HepG2 (cell line): ENCODE measurements at regions not wholly inside any gene's neighbourhood (a gene's known extent, or its start where the extent isn't known, plus 50 kb on each side); places are given as distances from the start of the nearest gene placed in this dataset.

Experiments
- ATAC-seq: fragments of 200-7000 bp; cut with Tn5 transposase; 3 replicates; pipeline ENCODE4 v1.9.1; 2020; ENCODE audit warnings: mild to moderate bottlenecking, moderate library complexity
- BruUV-seq: library from RNA; stranded (reverse); fragments of 400-500 nt; replicated peaks from 2 replicates; lab custom pipeline; 2021; lab: Mats Ljungman, UMichigan
- CTCF ChIA-PET: fragments of 300-600 bp; formaldehyde crosslinking; extraction: SDS; loops from one replicate; lab custom pipeline; 2021; ENCODE audit warnings: low total read pairs, inconsistent platforms, low intra/inter-chr PET ratio; lab: Yijun Ruan, JAX
- POLR2A ChIA-PET: fragments of 350-600 bp; sonication (Branson Sonifier 250); formaldehyde crosslinking; loops from one replicate; lab custom pipeline; 2020; ENCODE audit warnings: antibody characterized with exemption, inconsistent platforms; lab: Yijun Ruan, JAX
- DNase-seq: peaks from one replicate; pipeline ENCODE4 v3.0.0-alpha.2; 2015; ENCODE audit warnings: low spot score
- FAIRE-seq: peaks from 3 replicates; lab custom pipeline; 2011; peaks lifted over from hg19 to GRCh38; lab: Jason Lieb, UNC
- H2AFZ ChIP-seq: one replicate; pipeline ENCODE4 v1.6.1; 2011; ENCODE audit warnings: low read length, inconsistent platforms
- H3K27ac ChIP-seq: fragments of 300-600 bp; 3 replicates; pipeline ENCODE4 v1.8.0; 2011; ENCODE audit warnings: mixed run types, mild to moderate bottlenecking, mixed read lengths, low read length, inconsistent platforms; ENCODE audit not compliant: insufficient read depth; ENCODE audit errors: extremely low read length
- H3K27me3 ChIP-seq, 2 experiments: fragments of 200-600 bp in 1 of 2; 2 replicates in 1 of 2; 3 replicates in 1 of 2; pipeline versions ENCODE4 v1.6.0 to v1.8.0; 2011; ENCODE audit warnings: low read length in 2 of 2, mild to moderate bottlenecking in 2 of 2, moderate library complexity in 2 of 2, inconsistent platforms in 1 of 2; ENCODE audit not compliant: insufficient read depth in 2 of 2, control insufficient read depth in 1 of 2
- H3K36me3 ChIP-seq, 2 experiments: fragments of 200-600 bp in 1 of 2; replicated peaks in 1 of 2; 2 replicates in 1 of 2; 3 replicates in 1 of 2; pipeline versions ENCODE4 v1.5.1 to v1.8.0; 2011; ENCODE audit warnings: low read length in 2 of 2, inconsistent platforms in 1 of 2; ENCODE audit not compliant: insufficient read depth in 2 of 2, control insufficient read depth in 1 of 2
- H3K4me1 ChIP-seq: 2 replicates; pipeline ENCODE4 v1.5.1; 2012; ENCODE audit warnings: low read length, inconsistent platforms; ENCODE audit not compliant: insufficient read depth
- H3K4me2 ChIP-seq: 2 replicates; pipeline ENCODE4 v1.6.0; 2011; ENCODE audit warnings: low read depth, low read length, inconsistent platforms
- H3K4me3 ChIP-seq, 3 experiments: fragments of 200-600 bp in 1 of 3; sonication (generic), shearing (Covaris generic) in 1 of 3; replicated peaks in 1 of 3; 2 replicates each; pipeline ENCODE4 v1.5.1; 2011 to 2016; ENCODE audit warnings: low read length in 3 of 3, inconsistent platforms in 2 of 3, low read depth in 2 of 3, mild to moderate bottlenecking in 2 of 3, control low read depth in 1 of 3, mixed read lengths in 1 of 3; ENCODE audit not compliant: insufficient read depth in 1 of 3
- H3K79me2 ChIP-seq: one replicate; pipeline ENCODE4 v1.6.1; 2011; ENCODE audit warnings: low read length, inconsistent platforms; ENCODE audit not compliant: insufficient read depth
- H3K9ac ChIP-seq: 2 replicates; pipeline ENCODE4 v1.6.0; 2011; ENCODE audit warnings: mild to moderate bottlenecking, low read depth, low read length, inconsistent platforms; ENCODE audit not compliant: insufficient read depth
- H3K9me3 ChIP-seq: 2 replicates; pipeline ENCODE4 v1.5.1; 2012; ENCODE audit warnings: mild to moderate bottlenecking, low read length
- H4K20me1 ChIP-seq: 2 replicates; pipeline ENCODE4 v1.6.0; 2011; ENCODE audit warnings: inconsistent platforms, mild to moderate bottlenecking, low read length, moderate library complexity; ENCODE audit not compliant: insufficient read depth
- ATF7 ChIP-seq, 2 experiments: fragments of 450-650 bp in 1 of 2; sonication (generic) in 1 of 2; formaldehyde crosslinking in 1 of 2; IDR thresholded peaks; 2 replicates each; pipeline versions ENCODE4 v1.4.0 to v1.6.1; 2016 to 2020; ENCODE audit warnings: antibody characterized with exemption in 1 of 2, mild to moderate bottlenecking in 1 of 2, missing genetic modification reagents in 1 of 2
- DNMT3B ChIP-seq: conservative IDR thresholded peaks from 2 replicates; pipeline ENCODE4 v1.6.1; 2016; ENCODE audit warnings: missing biosample characterization, control low read depth
- ELF4 ChIP-seq: sonication (generic); formaldehyde crosslinking; IDR thresholded peaks from 2 replicates; pipeline ENCODE4 v1.5.0; 2020; ENCODE audit warnings: missing genetic modification reagents, mild to moderate bottlenecking, moderate library complexity, borderline replicate concordance
- HOXA9 ChIP-seq: sonication (generic); formaldehyde crosslinking; IDR thresholded peaks from 2 replicates; pipeline ENCODE4 v1.8.1; 2022; ENCODE audit warnings: missing genetic modification reagents, mild to moderate bottlenecking, moderate library complexity, borderline replicate concordance
- HOXD1 ChIP-seq: sonication (generic); formaldehyde crosslinking; IDR thresholded peaks from 2 replicates; pipeline ENCODE4 v1.5.0; 2020; ENCODE audit warnings: missing genetic modification reagents
- JUNB ChIP-seq: sonication (generic); formaldehyde crosslinking; IDR thresholded peaks from 2 replicates; pipeline ENCODE4 v1.8.0; 2022; ENCODE audit warnings: missing genetic modification reagents, mild to moderate bottlenecking, borderline replicate concordance
- KLF16 ChIP-seq, 2 experiments: sonication (generic) in 1 of 2; formaldehyde crosslinking in 1 of 2; IDR thresholded peaks; 2 replicates each; pipeline versions ENCODE4 v1.6.1 to v1.8.0; 2016 to 2023; ENCODE audit warnings: missing genetic modification reagents in 2 of 2, missing compliant biosample characterization in 1 of 2
- MZF1 ChIP-seq: sonication (generic); formaldehyde crosslinking; IDR thresholded peaks from 2 replicates; pipeline ENCODE4 v1.8.1; 2023; ENCODE audit warnings: mild to moderate bottlenecking, missing genetic modification reagents, borderline replicate concordance
- NPAS2 ChIP-seq: sonication (generic); formaldehyde crosslinking; IDR thresholded peaks from 2 replicates; pipeline ENCODE4 v1.8.0; 2022; ENCODE audit warnings: mild to moderate bottlenecking, missing genetic modification reagents, borderline replicate concordance
- POLR2AphosphoS5 ChIP-seq: IDR thresholded peaks from 2 replicates; pipeline ENCODE4 v1.6.1; 2012; ENCODE audit warnings: low read depth, low read length
- REPIN1 ChIP-seq: sonication (generic); formaldehyde crosslinking; IDR thresholded peaks from 2 replicates; pipeline ENCODE4 v1.8.0; 2022; ENCODE audit warnings: missing genetic modification reagents, low read depth, mild to moderate bottlenecking, borderline replicate concordance
- RFXANK ChIP-seq: IDR thresholded peaks from 2 replicates; pipeline ENCODE4 v1.6.1; 2016
- ZFP36 ChIP-seq: fragments of 150-350 bp; IDR thresholded peaks from 2 replicates; pipeline ENCODE4 v1.6.1; 2018; ENCODE audit warnings: borderline replicate concordance, low read length, low read depth; ENCODE audit not compliant: partially characterized antibody
- ZNF160 ChIP-seq: sonication (generic); formaldehyde crosslinking; IDR thresholded peaks from 2 replicates; pipeline ENCODE4 v1.8.0; 2022; ENCODE audit warnings: mild to moderate bottlenecking, inconsistent platforms, missing genetic modification reagents
- ZNF282 ChIP-seq: fragments of 450-650 bp; IDR thresholded peaks from 2 replicates; pipeline ENCODE4 v1.6.1; 2018; ENCODE audit not compliant: partially characterized antibody
- ZNF331 ChIP-seq: sonication (generic); formaldehyde crosslinking; IDR thresholded peaks from 2 replicates; pipeline ENCODE4 v1.4.0; 2020; ENCODE audit warnings: missing genetic modification reagents
- ZNF572 ChIP-seq: sonication (generic); formaldehyde crosslinking; IDR thresholded peaks from 2 replicates; pipeline ENCODE4 v1.5.1; 2020; ENCODE audit warnings: mild to moderate bottlenecking, missing genetic modification reagents
- WGBS: methylation state at CpG from one replicate; pipeline ENCODE4 v1.1.6; 2017; ENCODE audit warnings: low lambda C conversion rate; 5-methylcytosine and 5-hydroxymethylcytosine counted together
- in situ Hi-C: cut with HindIII; loops from 2 replicates; pipeline ENCODE4 v1.10.0; 2017; ENCODE audit warnings: low pct_unique_long_range_greater_than_20kb; ENCODE audit not compliant: extremely low pct_ligation_motif_present
- intact Hi-C: fragments of 100-400 bp; cut with micrococcal nuclease; formaldehyde crosslinking; loops from one replicate; pipeline ENCODE4 v1.10.0; 2022; ENCODE audit not compliant: unreplicated experiment
- TF ChIP-seq, protein P1 (sequence below): sonication (generic); formaldehyde crosslinking; IDR thresholded peaks from 2 replicates; pipeline ENCODE4 v1.8.1; 2023; ENCODE audit warnings: mild to moderate bottlenecking, missing genetic modification reagents
- TF ChIP-seq, protein P2 (sequence below): sonication (generic); formaldehyde crosslinking; IDR thresholded peaks from 2 replicates; pipeline ENCODE4 v1.5.0; 2020; ENCODE audit warnings: missing genetic modification reagents, mild to moderate bottlenecking, borderline replicate concordance
- TF ChIP-seq, protein P3 (sequence below): sonication (generic); formaldehyde crosslinking; IDR thresholded peaks from 2 replicates; pipeline ENCODE4 v1.4.0; 2020; ENCODE audit warnings: missing genetic modification reagents, borderline replicate concordance

DNA sequence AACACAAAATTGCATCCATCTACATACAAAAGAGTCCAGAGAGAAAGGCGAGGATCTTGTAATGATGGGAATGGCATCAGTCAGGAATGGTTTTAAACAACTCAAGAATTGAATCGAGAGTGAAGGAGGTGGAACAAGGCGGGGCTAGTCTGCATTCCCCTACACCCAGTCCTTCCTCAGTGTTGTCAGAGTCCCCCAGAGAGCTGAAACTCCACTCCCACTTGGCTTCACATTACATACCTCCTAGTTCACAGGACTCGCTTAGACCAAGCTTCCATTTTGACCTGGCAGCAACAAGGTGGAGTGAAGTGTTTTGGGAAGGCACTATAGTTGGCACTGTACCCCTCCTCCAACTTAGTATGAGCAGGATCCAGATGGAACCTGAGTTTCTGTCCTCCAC lies 1273.5 kb upstream of the CRIM1 start:
- 1% methylated on average over 4 of the region's 4 CpGs for WGBS
- TF ChIP-seq HOXA9 (no peak), RFXANK (CRISPR knock-in tag) (no peak), MZF1 (CRISPR knock-in tag) (no peak), POLR2AphosphoS5 (no peak), ATF7 (IDR thresholded peaks at IDR 0.05) (no peak), ATF7 (CRISPR knock-in tag; IDR thresholded peaks at IDR 0.05) (no peak), ZNF572 (CRISPR knock-in tag) (no peak), ELF4 (CRISPR knock-in tag) (no peak), HOXD1 (CRISPR knock-in tag) (no peak), JUNB (CRISPR knock-in tag) (no peak), NPAS2 (CRISPR knock-in tag) (no peak), REPIN1 (CRISPR knock-in tag) (no peak), ZFP36 (no peak), KLF16 (CRISPR knock-in tag; IDR thresholded peaks at IDR 0.05) (no peak), ZNF331 (CRISPR knock-in tag) (no peak), ZNF282 (no peak), DNMT3B (CRISPR knock-in tag) (no peak), ZNF160 (CRISPR knock-in tag) (no peak)
- TF ChIP-seq, protein P1, sequence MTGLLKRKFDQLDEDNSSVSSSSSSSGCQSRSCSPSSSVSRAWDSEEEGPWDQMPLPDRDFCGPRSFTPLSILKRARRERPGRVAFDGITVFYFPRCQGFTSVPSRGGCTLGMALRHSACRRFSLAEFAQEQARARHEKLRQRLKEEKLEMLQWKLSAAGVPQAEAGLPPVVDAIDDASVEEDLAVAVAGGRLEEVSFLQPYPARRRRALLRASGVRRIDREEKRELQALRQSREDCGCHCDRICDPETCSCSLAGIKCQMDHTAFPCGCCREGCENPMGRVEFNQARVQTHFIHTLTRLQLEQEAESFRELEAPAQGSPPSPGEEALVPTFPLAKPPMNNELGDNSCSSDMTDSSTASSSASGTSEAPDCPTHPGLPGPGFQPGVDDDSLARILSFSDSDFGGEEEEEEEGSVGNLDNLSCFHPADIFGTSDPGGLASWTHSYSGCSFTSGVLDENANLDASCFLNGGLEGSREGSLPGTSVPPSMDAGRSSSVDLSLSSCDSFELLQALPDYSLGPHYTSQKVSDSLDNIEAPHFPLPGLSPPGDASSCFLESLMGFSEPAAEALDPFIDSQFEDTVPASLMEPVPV (CRISPR knock-in tag), result no peak
- TF ChIP-seq, protein P2, sequence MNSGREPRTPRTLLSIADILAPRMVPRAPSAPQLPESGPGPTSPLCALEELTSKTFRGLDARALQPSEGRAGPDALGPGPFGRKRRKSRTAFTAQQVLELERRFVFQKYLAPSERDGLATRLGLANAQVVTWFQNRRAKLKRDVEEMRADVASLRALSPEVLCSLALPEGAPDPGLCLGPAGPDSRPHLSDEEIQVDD (CRISPR knock-in tag), result no peak
- TF ChIP-seq, protein P3, sequence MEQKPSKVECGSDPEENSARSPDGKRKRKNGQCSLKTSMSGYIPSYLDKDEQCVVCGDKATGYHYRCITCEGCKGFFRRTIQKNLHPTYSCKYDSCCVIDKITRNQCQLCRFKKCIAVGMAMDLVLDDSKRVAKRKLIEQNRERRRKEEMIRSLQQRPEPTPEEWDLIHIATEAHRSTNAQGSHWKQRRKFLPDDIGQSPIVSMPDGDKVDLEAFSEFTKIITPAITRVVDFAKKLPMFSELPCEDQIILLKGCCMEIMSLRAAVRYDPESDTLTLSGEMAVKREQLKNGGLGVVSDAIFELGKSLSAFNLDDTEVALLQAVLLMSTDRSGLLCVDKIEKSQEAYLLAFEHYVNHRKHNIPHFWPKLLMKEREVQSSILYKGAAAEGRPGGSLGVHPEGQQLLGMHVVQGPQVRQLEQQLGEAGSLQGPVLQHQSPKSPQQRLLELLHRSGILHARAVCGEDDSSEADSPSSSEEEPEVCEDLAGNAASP (CRISPR knock-in tag), result no peak
- H3K36me3 ChIP-seq, result no peaks in the 10 kb centered on the region
- BruUV-seq, result no TSS peak
- H3K79me2 ChIP-seq, result no peaks in the 10 kb centered on the region
- no peak overlapping the region for H3K4me2 ChIP-seq
- no peak overlapping the region for H2AFZ ChIP-seq
- intact Hi-C loops (no loop called here), in situ Hi-C loops (no loop called here)
- H3K9me3 ChIP-seq, result peaks cover 6% of the 10 kb centered on the region; the same call in 1 of the 2 replicates
- CTCF ChIA-PET, result no interaction called here
- no peaks in the 10 kb centered on the region for H4K20me1 ChIP-seq
- no peak for ATAC-seq
- H3K27me3 ChIP-seq, result no peaks in the 10 kb centered on the region
- FAIRE-seq, result no peak
- H3K9ac ChIP-seq, result no peak overlapping the region
- POLR2A ChIA-PET, result no interaction called here
- no peak for DNase-seq
- no peak overlapping the region for H3K4me3 ChIP-seq
- no peak overlapping the region for H3K27ac ChIP-seq
- no peaks in the 10 kb centered on the region for H3K4me1 ChIP-seq
